ENCODE measurements at regions not wholly inside any gene's neighbourhood (a gene's known extent, or its start where the extent isn't known, plus 50 kb on each side); places are given as distances from the start of the nearest gene placed in this dataset.

- no peak for DNase-seq (ENCODE audit: low spot score)
These were observed 53.8 kb upstream of the VCX start for GRCh38 chrX:7789200-7789599.

GRCh38 chrX:7788334-7788733, 54.6 kb upstream of the VCX start:
- DNase-seq (ENCODE audit: low spot score) = no peak

- no peak for DNase-seq (ENCODE audit: low spot score)
These were observed 55.3 kb upstream of the VCX start for GRCh38 chrX:7787714-7788113.

GRCh38 chrX:7784580-7784979, 58.4 kb upstream of the VCX start:
- DNase-seq (ENCODE audit: low spot score) = no peak

GRCh38 chrX:7779644-7780043, 63.3 kb upstream of the VCX start:
- no peak for DNase-seq (ENCODE audit: low spot score)

- no peak for DNase-seq (ENCODE audit: low spot score)
These were observed 67.0 kb upstream of the VCX start for GRCh38 chrX:7775987-7776386.

- no peak for DNase-seq (ENCODE audit: low spot score)
These were observed 71.1 kb upstream of the VCX start for GRCh38 chrX:7771788-7772438.

GRCh38 chrX:7759830-7760229, 83.1 kb upstream of the VCX start:
- DNase-seq (ENCODE audit: low spot score) = no peak

GRCh38 chrX:7746856-7747255, 96.1 kb upstream of the VCX start:
- DNase-seq (ENCODE audit: low spot score) = no peak

GRCh38 chrX:7730071-7730470, 112.9 kb upstream of the VCX start:
- no peak for DNase-seq (ENCODE audit: low spot score)

GRCh38 chrX:7720519-7720918, 122.5 kb upstream of the VCX start:
- DNase-seq (ENCODE audit: low spot score) = no peak

- no peak for DNase-seq (ENCODE audit: low spot score)
These were observed 128.6 kb upstream of the VCX start for GRCh38 chrX:7714351-7714750.

- no peak for DNase-seq (ENCODE audit: low spot score)
These were observed 131.8 kb upstream of the VCX start for GRCh38 chrX:7711167-7711566.

- DNase-seq (ENCODE audit: low spot score) = no peak
These were observed 133.1 kb upstream of the VCX start for GRCh38 chrX:7709845-7710244.

GRCh38 chrX:7706032-7706431, 136.9 kb upstream of the VCX start:
- DNase-seq (ENCODE audit: low spot score) = peak; percentile 10

- DNase-seq (ENCODE audit: low spot score) = no peak
These were observed 138.8 kb upstream of the VCX start for GRCh38 chrX:7704205-7704604.

- no peak for DNase-seq (ENCODE audit: low spot score)
These were observed 144.7 kb upstream of the VCX start for GRCh38 chrX:7698248-7698647.

GRCh38 chrX:7690842-7691241, 152.1 kb upstream of the VCX start:
- no peak for DNase-seq (ENCODE audit: low spot score)

GRCh38 chrX:7689791-7690412, 153.1 kb upstream of the VCX start:
- no peak for DNase-seq (ENCODE audit: low spot score)

GRCh38 chrX:7680181-7680580, 162.8 kb upstream of the VCX start:
- DNase-seq (ENCODE audit: low spot score) = no peak

- DNase-seq (ENCODE audit: low spot score) = no peak
These were observed 188.7 kb upstream of the VCX start for GRCh38 chrX:7654316-7654715.

- DNase-seq (ENCODE audit: low spot score) = no peak
These were observed 195.1 kb upstream of the VCX start for GRCh38 chrX:7647831-7648230.

GRCh38 chrX:7641141-7641540, 201.8 kb upstream of the VCX start:
- no peak for DNase-seq (ENCODE audit: low spot score)

GRCh38 chrX:7640392-7640791, 202.6 kb upstream of the VCX start:
- DNase-seq (ENCODE audit: low spot score) = no peak

Measured in RKO (cell line).